HG02610 (cell line): ENCODE measurements at regions not wholly inside any gene's neighbourhood (a gene's known extent, or its start where the extent isn't known, plus 50 kb on each side); places are given as distances from the start of the nearest gene placed in this dataset.

Experiments used
- ATAC-seq: cut with Tn5 transposase; IDR thresholded peaks from one replicate; pipeline ENCODE4 v1.9.1; 2021; ENCODE audit warnings: mild to moderate bottlenecking, moderate library complexity; ENCODE audit not compliant: unreplicated experiment

DNA sequence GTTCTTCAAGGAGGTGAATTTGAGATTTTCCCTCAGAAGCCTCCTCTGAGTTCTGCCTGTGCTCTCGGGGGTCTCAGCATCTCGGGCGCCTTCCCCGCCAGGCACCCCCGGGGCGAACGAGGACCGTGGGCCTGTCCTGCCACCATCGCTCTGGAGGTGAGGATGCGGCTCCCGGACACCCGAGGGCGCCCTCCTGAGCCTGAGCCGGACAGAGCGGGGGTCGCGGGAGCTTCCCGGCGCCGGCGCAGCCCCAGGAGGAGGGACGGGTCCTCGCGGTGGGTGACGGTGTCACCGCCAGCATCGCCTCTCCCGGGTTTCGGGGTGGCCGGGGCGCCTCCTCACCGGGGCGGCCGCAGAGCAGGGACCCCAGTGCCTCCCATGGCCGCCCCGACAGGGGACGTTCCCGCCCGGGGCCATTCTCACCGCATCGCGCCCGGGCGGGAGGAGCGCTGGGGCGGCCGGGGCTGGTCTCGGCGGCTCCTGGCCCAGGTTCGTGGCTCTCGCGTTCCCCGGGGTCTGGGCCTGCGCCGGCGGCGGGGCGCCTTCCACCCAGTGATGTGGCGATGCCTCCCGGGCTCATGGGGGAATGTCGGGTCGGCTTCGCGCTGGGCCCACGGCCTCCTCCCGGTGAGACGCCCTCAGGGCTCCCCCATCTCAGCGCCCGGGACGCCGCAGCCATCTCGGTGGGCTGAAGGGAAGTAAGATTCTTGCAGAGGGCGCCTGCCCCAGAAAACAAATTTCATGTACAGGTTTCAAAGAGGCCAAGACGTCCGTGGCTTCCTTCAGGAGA lies 210.5 kb downstream of the ERMARD start:
- ATAC-seq = no peak

- no peak for ATAC-seq
Measured at GRCh38 chr6:169960886-169961611, 209.6 kb downstream of the ERMARD start.

DNA sequence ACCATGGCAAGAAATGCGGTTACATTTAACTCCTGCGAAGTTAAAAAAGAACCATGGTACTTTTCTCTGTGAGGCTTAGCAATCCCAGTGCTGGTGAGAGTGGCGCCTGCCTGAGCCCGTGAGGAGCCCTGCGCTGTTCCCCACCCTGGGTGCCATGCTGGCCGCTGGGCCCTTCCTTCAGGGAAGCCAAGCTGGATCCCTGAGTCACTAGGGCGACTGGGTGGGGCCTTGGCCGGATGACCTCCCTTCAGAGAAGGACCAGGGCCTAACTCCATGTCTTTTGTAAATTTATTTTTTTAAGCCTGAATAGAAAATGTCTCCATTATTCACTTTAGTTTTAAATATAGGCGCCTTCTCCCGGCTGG lies 209.1 kb downstream of the ERMARD start:
- no peak for ATAC-seq

- ATAC-seq = no peak
Measured at GRCh38 chr6:169960003-169960344, 208.6 kb downstream of the ERMARD start.

GRCh38 chr6:169959136-169960002 lies 207.9 kb downstream of the ERMARD start:
- ATAC-seq = no peak

GRCh38 chr6:169958510-169958909 lies 207.1 kb downstream of the ERMARD start:
- ATAC-seq = no peak

- ATAC-seq = no peak
Measured at GRCh38 chr6:169957351-169957963, 206.0 kb downstream of the ERMARD start.

DNA sequence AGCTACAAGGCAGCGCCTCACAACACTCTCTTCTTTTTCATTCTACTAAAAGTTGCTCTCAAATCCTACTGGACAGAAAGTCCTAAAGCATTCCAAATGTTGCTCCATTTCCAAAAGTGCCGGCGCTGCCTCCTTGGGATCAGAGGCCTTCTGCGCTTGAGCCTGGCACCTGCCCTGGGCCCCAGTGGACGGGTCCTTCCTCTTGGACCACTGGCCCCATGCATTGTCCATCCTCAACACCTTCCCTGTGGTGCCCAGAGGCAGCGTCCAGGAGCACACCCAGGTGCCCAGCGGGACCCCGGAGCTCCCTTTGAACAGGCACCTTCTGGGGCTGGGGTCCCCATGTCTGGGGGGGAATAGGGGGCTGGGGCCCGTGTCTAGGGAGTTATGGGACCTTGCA lies 205.2 kb downstream of the ERMARD start:
- ATAC-seq = no peak

DNA sequence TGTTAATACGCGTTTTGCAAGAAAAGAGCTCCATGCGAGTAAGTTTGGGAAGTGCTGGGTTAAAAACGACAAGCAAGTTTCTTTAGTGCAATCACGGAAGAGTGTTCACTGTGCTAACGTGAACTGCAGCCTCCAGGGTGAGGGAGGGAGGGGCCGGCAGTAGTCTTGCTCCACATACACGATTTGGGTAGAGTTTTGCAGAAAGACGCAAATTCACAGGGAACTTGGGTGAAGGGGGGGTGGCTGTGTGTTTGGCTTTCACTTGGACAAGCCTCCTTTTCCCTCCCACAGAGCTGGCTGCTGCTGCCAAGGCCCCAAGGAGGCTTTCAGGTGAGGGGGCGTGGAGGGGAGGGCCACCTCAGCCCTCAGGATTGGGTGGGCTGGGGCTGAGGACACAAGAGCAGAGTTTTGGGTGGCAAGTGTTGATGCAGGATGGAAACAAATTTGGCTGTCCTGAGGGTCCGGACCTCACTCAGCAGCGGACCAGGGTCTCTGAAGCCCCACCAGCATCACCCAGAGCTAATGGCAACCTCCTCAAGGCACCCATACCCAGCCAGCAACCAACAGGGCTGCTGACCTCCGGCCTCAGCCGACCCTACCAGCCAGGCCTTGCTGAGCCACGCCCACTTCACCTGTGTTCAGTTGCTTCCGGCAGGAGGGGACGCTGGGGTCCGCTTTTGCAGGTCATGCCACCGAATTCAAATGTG lies 204.5 kb downstream of the ERMARD start:
- no peak for ATAC-seq

DNA sequence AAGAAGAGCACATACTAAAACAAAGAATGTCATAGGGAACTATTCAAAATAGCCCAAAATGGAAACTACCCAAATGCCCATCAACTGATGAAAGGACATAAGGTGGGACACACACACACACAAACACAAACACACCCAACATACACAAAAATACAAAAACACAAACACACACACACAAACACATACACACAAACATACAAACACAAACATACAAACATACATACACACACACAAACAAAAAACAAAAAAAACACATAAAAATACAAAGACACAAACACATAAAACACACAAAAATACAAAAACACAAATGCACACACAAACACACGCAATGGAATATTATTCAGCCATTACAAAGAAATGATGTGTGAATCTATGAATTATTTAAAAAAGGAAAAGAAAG lies 203.6 kb downstream of the ERMARD start:
- no peak for ATAC-seq

GRCh38 chr6:169953686-169954085 lies 202.3 kb downstream of the ERMARD start:
- no peak for ATAC-seq

GRCh38 chr6:169950558-169950957 lies 199.1 kb downstream of the ERMARD start:
- no peak for ATAC-seq

GRCh38 chr6:169949511-169950097 lies 198.2 kb downstream of the ERMARD start:
- no peak for ATAC-seq

- no peak for ATAC-seq
Measured at GRCh38 chr6:169946971-169947370, 195.5 kb downstream of the ERMARD start.

DNA sequence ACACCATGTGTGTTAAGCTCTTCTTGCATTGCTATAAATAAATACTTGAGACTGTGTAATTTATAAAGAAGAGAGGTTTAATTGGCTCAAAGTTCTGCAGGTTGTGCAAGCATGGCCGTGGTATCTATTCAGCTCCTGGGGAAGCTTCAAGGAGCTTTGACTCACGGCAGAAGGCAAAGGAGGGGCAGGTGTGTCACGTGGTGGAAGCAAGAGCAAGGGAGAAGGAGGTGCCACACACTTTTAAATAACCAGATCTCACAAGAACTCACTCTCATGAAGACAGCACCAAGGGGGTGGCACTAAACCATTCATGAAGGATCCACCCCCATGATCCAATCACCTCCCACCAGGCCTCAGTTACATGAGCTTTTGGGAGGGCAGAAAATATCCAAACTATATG lies 193.7 kb downstream of the ERMARD start:
- ATAC-seq = no peak

- no peak for ATAC-seq
Measured at GRCh38 chr6:169944415-169944814, 193.0 kb downstream of the ERMARD start.

DNA sequence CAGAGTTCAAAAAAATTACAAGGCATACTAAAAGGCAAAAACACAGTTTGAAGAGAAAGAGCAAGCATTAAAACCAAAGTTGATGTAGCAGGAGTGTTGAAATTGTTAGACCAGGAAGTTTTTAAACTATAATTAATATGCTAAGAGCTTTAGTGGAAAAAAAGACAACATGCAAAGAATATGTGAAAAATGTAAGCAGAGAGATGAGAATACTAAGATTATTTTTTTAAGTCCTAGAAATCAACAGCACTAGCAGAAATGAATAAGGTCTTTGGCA lies 192.6 kb downstream of the ERMARD start:
- no peak for ATAC-seq

DNA sequence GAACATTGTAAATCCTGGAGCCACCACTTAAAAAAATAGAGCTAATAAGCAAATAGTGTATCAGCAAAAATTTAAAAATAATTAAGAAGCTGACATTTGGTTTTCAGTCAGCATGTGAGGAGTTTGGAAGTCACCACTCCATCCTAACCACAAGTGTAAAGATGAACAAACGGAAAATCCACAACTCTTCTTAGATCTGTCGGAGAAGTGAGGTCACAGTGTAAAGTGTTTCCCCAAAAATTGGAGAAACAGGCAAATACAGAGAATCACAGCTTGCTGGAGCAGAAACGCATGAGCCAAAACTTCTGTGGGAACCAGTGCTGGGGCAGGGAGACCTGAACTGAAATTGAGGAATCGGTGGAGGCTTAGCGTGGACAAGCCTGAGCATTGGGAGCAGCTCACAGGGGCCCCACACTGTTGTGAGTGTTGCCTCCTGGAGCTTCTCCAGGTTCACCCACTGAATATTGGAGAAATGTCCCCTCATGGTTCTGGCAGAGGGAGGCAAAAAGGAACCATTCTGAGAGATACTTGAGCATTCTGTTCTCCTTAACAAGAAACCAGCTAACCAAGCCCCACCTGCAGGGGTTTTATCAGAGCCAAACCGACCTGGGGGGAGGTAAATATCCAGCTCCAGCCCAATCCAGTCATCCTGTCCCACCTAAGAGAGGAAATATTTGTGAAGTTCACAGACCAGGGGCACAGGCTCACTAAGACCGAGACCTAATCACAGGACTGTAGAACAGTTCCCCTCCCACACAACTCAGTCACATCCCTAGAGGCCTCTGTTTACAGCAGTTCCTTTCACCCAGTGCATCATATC lies 192.0 kb downstream of the ERMARD start:
- ATAC-seq = no peak

- ATAC-seq = no peak
Measured at GRCh38 chr6:169942173-169942572, 190.8 kb downstream of the ERMARD start.
